SK-N-SH treated with all-trans-retinoic acid at 6 μM for 48 hours (cell line): ENCODE measurements at regions not wholly inside any gene's neighbourhood (a gene's known extent, or its start where the extent isn't known, plus 50 kb on each side); places are given as distances from the start of the nearest gene placed in this dataset.

Source experiments
- GLIS3 ChIP-seq: fragments of 250-450 bp; sonication (Bioruptor Pico); IDR thresholded peaks from 2 replicates; pipeline ENCODE4 v1.5.0; 2020; ENCODE audit warnings: mild to moderate bottlenecking, moderate library complexity
- PPARA ChIP-seq: fragments of 250-450 bp; sonication (Bioruptor Pico); IDR thresholded peaks from 2 replicates; pipeline ENCODE4 v1.5.0; 2020; ENCODE audit warnings: mild to moderate bottlenecking, borderline replicate concordance
- ZFP3 ChIP-seq: fragments of 250-450 bp; sonication (Bioruptor Pico); IDR thresholded peaks from 2 replicates; pipeline ENCODE4 v1.5.0; 2020; ENCODE audit warnings: mild to moderate bottlenecking, moderate library complexity
- ZNF8 ChIP-seq: fragments of 450-650 bp; formaldehyde crosslinking; IDR thresholded peaks from 2 replicates; pipeline ENCODE4 v1.5.0; 2020; ENCODE audit warnings: mild to moderate bottlenecking, moderate library complexity

DNA sequence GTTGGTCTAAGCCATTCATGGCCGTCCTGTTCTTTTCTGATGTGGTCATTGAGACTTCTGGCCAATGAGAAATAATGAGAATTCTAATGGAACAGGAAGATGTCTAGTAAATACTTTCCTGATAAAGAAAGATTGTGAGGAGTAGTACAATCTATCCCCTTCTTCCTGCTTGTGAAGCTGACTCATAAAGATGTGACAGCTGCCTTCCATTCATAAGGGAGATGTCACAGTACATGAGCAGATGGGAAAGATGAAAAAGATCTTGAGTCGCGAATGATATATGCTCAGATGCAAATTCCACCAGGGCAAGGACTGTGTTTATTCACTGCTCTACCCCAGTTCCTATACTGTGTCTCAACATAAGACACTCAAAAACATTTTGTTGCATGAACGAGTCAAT is 111.7 kb upstream of the FOXF1 start:
- no peak for TF ChIP-seq ZNF8 (CRISPR knock-in tag)
- TF ChIP-seq PPARA (CRISPR knock-in tag) = no peak
- TF ChIP-seq GLIS3 (CRISPR knock-in tag) = no peak
- no peak for TF ChIP-seq ZFP3 (CRISPR knock-in tag)
